GM21526 (cell line): ENCODE measurements at regions not wholly inside any gene's neighbourhood (a gene's known extent, or its start where the extent isn't known, plus 50 kb on each side); places are given as distances from the start of the nearest gene placed in this dataset.

Source experiments
- ATAC-seq: cut with Tn5 transposase; IDR thresholded peaks from one replicate; pipeline ENCODE4 v1.9.1; 2021; ENCODE audit warnings: moderate library complexity; ENCODE audit not compliant: unreplicated experiment, low FRiP score

DNA sequence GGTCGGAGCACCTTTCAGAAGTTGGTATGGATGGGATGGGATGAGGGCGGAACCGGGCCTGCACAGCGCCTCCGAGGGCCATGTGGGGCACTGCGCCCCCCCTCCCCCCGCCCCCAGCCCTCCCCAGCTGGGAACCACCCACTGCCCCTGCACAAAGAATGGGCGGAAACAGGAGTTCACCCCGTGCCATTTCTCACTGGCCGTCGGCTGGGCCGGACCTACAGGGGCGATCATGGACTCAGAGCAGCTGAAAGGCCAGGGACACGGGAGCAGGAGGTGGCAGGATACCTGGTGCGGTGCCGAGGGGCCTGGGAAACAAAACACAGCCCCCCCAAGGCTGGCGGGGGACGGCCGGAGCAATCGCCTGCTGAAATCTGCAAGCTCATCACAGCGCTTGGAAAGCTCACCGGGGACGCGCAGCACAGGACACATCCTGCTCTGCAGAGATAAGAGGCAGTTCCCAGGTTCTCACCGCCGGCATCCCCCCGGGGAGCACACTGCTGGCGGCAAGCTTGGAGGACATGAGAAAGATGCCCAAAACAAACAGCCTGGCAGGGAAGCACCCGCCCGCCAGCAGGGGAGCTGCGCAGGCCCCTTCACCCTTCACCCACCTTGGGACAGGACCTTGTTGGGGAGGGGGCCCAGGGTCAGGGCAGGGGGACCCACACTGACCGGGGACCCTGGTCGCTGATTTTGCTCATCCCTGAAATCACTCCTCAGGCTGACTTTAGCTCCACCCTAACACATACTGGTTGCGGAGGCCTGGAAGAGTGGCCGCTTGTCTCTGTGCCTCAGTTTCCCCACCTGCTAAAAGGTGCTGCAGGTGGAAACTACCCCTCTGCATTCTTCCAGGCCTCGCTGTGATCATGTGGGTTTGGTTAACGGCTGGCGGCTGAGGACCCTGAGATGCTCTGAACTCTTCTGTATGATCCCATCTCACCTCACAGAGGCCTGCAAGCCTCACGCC, 263.9 kb downstream of the C16orf95 start:
- ATAC-seq: no peak

DNA sequence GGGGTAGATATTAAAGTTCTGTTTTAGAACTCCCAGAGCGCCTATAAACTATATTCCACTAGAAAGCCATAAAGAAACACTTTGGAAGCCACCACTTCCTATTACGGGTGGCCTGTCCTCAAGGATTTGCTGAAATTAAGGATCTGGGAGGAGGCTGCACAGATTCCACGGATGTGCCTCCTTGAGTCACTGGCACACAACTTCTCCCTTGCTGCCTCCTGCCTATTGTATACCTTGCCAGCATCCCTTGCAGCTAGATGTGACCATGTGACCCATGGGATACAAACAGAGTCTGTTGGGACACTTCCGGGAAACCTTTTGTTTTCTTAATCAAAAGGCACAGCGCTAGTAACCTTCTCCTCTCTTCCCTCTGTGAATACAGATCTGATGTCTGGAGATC, 263.0 kb downstream of the C16orf95 start:
- ATAC-seq: no peak

DNA sequence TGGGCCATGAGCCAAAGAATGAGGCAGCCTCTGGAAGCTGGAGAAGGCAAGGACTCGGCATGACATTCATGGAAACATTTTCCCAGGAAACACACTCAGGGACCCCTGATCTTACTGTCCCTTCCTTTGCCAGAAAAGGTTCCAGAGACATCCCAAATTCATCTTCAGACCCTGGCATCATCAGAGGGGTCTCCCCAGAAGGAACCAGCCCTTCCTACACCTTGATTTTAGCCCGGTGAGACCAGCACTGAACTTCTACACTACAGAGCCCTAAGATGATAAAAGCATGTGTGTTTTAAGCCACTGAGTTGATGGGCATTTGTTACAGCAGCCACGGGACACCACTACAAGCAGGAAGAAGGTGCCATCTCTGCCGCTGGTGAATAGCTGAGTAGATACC, 262.3 kb downstream of the C16orf95 start:
- ATAC-seq: no peak

DNA sequence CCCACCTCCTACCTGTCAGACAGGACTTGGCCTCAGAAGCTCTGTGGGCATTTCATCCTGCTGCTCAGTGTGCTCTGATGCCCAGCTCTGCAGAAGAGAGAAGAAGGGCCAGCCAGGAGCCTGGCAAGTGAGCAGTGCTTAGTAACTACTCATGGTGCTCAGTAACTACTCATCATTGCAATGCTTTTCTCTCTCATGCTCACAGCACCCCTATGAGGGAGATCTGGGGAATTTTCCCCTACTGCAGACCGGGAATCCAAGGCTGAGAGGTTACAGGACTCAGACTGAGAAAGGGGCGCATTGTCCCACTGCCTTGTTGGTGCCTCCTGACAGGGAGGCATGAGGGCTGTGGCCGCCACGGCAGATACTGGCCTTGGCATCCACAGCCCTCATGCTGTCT, 261.1 kb downstream of the C16orf95 start:
- ATAC-seq: no peak

DNA sequence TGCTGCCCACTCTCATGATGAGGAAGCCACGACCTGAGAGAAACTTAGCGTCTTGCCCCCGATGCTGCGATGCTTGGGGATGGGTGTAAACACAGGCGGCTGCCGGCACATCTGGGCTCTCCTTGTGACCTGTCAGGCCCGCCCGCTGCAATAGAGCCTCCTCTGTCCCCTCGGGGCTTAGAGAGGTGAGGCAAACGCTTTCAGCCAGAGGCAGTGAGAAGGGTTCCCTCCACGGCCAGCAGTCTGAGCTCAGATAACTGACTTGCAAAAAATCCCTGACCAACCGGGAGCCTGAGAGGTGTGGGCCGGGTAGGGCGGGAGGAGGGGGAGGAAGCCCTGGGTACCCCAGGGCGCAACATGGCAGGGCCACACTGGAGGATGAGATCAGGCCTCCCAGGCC, 260.6 kb downstream of the C16orf95 start:
- ATAC-seq: no peak

DNA sequence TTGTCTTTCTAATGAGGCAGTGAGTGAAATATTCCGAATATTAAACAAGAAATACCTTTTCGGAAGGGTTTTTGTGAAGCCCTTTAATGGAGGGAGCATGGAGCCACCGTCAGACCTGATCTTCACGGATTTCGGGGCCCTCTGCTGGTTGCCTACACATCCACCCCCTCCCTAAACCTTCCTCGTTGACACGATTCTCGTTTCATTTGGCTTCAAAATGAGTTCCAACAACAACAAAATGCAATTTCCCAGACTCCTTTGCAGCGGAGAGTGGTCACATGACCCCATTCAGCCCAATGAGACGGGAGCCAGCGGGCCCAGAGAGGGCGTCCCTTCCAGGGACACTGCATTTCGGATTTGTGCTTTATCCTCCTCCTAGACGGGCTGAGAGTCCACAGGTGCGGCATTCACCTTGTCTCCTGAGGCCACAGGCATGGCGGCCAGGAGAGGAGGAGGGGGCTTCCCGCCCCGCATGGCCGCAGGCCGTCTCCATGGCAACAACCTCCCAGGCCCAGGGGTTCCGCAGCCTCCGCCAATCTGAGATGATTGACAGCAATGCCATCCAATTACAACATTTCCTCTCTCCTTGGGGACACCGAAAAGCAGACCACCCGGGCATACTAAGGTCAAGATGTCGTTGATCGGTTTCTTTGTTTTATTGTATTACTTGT, 259.8 kb downstream of the C16orf95 start:
- ATAC-seq: no peak

DNA sequence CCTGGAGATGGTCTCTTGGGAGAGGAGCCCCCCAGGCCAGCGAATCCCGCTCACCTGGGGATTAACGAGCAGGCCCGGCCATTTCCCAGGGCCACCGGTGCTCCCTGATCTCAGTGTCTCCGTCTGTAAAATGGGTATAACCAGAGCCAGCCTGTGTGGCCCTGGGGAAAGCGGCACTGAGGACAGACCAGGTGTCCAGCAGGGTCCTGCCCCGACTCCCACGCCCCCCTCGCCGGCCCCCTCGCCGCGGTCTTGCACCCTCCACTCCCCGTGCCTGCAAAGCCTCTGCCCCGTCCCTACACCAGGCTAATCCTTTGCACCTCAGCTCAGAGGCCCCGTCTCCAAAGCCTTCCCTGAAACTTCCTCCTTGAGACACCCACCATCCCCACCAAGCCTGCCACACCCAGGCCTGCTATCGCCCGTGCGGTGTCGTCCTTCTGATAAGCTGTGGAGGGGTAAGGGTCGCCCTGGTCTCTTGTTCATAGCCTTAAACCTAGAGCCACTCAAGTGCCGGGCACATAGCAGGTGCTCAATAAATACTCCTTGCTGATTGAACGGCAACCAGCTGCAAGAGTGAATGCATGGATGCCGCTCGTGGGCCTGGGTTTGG, 259.1 kb downstream of the C16orf95 start:
- no peak for ATAC-seq

DNA sequence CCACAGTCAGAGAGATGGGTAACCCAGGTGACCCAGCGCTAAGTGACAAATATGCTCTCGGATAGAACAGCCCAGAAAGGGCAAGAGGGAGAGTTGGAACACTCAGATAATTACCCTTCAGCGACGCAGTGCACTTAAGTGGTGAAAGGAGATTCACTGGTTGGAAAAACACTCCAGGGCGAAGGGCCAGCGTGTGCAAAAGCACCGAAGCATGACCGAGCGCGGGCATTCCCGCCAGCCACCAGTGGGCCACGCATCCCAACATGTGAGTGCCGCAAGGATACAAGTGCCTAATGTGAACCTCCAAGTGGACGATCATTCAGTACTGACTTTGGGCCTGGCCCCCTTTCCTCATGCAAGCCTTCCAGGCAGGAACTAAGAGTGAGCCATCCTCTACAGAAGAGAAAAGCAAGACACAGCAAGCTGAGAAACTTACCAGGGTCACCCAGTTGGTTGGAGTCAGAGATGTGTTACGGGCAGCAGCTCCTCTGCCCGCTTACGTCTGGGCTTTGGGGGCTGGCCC, 258.4 kb downstream of the C16orf95 start:
- no peak for ATAC-seq

DNA sequence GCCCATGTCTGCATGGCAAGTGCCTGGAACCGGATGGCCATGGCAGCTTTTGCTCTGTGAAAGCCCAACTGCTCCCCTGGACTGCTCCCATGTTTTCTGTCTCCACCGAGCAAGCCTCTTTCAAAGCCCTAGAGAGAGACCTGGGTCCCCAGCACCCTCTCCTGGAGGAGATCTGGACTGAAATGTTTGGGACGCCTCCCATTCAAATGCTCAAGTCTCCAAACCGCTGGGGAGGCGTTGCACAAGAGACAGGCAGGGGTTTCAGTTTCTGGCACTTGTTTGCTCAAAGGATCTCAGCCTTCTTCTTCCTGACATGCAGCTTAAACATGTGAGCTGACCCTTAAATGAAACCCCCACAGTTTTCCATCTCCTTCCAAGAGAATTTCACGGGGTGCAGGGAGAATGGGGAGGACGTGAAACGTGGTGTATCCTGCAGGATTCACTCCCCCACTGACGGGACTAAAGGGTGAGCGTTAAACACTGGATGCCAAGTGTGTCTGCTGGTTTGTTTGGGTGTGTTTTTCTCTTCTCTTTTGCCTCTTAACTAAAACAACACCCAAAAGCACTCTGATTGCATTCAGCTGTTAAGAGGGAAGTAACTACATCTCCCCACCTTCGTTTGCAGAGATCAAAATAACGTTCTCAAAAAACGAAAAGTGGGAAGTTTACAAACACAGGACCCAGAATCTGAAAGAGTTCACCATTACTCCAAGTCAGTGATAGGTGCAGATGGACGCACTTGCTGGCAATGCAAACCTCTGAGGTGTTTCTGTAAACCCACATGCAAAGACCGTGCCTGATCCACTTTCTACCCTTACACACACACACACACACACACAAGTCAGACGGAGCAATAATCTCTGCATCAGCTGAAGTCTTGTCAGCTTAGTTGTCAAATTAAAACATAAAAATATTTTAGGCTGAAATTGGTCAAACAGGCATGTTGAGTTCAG, 256.9 kb downstream of the C16orf95 start:
- no peak for ATAC-seq

DNA sequence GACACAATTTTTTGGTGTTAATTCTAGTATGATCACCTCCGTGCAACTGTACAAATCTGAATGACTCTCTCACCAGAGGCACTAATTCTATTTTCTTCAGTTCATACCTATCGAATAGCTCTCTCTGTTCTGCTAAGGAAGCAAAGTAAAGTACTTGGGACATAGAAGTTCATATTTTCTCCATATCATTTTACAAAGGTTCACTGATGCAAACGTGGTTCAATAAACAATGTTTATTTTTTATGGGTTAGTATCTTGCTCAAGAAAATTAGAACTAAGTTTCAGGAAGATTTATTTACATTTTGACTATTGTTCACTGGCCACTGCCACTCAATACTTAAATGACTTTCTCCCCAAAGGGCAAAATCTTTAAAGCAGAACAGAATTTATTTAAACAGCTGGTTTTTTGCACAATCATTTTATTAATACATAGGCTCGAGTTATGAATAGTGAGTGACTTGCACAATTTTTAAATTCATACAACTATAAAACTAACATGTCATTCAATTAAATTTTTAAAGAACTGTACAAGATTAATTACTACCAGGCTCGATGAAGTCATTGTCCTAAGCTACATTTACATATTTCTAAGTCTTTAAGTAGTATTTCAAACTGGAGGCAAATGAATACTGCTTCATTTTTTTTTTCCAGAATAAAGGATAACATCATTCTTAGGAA, 255.8 kb downstream of the C16orf95 start:
- no peak for ATAC-seq

DNA sequence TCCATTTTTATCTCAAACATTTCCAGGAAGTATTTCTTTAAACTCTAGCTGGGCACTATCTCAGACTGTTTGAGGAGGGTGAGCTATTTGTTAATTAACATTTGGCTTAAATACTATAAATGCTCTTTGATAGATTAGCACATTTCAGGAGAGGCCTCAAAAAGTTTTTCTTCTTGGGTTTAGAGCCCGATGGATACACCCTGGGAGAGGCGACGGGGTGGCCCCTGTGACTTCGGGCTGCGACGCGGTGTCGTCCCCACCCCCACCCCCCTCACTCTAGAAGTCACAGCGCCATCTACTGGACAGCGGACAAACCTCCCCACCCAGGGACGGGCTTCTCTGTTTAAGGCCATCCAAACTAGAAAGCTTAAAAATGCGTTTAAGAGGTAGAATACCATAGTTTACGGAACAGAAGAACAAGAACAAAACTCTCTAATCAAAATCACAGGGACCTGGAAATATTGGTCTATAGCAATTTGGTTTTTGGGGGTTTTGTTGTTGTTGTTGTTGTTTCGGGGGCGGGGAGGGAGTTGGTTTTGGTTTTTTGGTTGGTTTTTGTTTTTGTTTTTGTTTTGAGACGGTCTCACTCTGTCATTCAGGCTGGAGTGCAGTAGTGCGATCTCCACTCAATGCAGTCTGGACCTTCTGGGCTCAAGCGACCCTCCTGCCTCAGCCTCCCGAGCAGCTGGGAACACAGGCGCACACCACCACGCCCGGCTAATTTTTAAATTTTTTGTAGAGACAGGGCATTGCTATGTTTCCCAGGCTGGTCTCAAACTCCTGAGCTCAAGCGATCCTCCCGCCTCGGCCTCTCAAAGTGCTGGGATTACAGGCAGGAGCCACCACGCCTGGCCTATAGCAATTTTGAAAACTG, 254.4 kb downstream of the C16orf95 start:
- no peak for ATAC-seq

DNA sequence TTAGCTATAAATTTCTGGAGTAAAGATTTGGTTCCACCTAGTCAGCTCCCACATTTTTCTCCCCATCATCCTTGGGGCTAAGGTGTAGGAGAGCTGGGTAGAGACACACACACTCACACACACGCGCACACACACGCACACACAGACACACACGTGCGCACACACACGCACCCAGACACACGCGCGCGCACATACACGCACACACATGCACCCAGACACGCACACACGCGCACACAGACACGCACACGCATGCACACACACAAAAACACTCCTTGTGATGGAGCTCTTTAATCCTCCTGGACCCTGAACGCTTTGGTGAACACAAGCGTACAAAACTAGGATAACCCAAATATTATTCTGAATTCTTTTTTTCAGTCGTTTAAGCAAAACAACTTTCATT, 253.6 kb downstream of the C16orf95 start:
- no peak for ATAC-seq

DNA sequence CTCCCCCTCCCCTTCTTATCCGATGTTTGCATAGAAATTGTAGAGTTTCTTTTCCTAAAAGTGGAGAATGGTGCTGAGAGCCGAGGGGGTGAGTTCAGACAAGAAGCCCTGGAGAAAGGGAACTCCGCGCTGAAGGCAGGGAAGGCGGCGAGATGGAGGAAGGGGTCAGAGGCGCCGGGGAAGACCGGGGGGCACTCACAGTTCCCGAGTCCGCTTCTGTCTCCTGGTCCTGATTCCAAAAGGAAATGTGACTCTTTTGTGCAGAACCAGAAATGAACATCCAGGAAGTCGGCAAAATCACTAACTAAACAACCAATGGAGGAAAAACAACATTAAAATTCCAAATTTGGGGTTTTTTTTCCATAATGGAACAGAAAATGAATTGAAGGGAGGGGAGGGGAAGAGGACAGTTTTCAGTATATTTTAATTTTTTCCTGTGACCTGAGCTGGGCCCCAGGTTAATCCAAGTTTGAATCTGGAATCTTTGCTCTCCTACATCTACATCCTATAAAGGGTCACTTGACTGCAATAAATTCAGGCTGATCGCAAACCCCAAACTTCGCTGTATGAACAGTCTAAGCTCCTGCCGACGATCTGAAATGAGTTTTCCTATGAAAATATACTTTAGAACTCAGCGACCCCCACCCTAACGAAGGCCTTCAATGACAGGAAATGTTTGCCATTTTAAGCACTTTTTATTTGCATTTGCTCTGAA, 252.3 kb downstream of the C16orf95 start:
- no peak for ATAC-seq

DNA sequence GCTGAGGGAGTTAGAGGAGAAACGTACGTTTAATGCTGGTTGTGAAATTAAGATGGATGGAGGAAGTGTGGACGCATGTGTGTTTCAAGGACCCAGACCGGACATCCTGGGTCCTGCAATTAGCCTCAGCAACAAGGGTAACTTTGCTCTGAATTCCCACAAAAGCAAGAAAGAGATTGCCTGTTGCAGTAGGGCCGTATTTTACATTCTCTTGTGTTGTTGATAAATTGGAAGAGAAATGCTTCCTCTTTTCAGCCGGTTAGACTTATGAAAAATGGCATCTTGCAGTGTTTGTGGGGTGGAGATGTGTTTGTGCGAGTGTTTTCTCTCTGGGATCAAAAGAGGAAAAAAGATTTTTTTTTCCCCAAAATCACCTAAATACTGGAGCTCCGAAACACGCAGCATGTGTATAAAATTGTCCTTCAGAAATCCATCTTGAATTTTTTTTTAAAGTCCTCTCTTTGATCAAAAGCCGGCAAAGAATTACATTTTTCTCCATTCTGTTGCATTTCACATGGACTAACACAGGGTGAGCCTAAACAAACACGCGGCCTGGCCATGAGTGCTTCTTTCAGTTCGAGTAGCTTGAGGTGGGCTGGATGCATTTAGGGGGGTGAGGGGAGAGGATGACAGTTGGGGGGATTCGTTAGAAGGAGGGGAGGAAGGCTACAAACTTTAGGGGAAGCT, 251.6 kb downstream of the C16orf95 start:
- no peak for ATAC-seq

DNA sequence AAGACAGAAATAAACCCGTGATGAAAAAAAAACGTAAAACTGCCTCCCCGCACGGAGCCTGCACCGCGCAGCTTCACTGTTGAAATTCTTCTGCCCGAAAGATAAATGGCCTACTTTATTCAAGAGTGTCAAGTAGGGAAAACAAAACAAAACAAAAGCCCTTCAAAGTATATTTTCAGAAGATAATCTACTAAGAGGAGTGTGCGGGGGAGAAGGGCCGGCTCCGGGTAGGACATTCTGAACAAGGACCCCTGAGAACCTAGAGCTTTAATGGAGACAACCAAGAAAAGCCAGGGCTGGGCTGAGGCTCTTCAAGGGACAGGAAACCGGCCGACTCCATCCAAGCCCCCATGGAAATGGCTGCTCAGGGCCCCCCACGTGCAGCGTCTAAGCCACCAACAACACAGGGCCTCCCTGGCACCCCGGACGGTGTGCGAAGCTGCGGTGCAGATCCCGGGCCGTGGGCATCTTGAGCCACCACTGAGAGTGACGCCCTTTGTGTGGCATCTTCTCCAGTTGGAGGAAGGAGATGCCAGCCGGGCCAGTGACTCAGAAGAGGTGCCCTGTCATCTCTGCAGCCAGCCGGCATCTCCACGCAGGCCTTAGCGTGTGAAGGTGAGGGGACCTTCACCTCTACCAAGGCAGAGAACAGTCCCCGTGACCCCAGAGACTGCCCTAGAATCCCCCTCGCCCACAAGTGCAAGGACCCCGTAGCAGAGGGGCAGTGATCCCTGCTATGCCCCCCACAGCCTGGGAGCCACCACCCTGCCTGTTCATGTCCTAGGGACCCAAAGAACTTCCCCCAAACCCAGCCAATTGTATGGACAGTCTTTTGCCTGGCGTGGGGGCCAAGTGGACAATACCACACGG, 250.8 kb downstream of the C16orf95 start:
- ATAC-seq: no peak

DNA sequence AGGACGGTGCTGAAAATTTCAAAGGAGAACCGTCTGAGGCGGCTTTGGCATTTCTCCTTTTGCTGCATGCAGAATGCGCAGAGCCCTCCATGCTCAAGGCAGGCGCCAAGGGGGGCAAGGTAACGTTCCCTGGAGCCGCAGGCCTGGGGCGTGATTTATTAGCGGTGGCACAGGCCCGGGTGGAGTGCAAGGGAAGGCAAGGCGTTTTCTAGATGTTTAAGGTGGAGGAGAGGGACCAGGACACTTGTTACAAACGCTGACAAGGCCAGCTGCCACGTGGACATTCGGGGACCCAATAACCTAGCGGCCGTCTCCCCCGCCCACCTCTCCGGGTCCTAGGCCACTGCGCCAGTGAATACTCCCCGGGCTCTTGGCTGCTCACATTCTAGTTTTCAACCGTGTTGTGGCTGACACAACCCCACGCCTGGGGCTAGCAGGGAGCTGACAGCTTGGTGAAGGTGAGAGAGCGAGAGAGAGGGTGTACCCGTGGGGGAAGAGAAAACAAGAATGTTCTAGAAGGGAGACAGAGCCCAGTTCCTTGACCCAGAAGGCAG, 250.1 kb downstream of the C16orf95 start:
- no peak for ATAC-seq
